HepG2 (cell line): ENCODE measurements at regions not wholly inside any gene's neighbourhood (a gene's known extent, or its start where the extent isn't known, plus 50 kb on each side); places are given as distances from the start of the nearest gene placed in this dataset.

Experiments used
- EHMT2 ChIP-seq: fragments of 200-600 bp; sonication (generic); IDR thresholded peaks from 2 replicates; pipeline ENCODE4 v1.7.0; 2017; ENCODE audit warnings: antibody characterized with exemption, low read depth, low read length, borderline replicate concordance
- FOXP1 ChIP-seq, 2 experiments: fragments of 450-650 bp in 1 of 2; IDR thresholded peaks; 2 replicates each; pipeline ENCODE4 v1.6.1; 2017 to 2018; ENCODE audit warnings: antibody characterized with exemption in 1 of 2
- KLF16 ChIP-seq, 2 experiments: sonication (generic) in 1 of 2; formaldehyde crosslinking in 1 of 2; IDR thresholded peaks; 2 replicates each; pipeline versions ENCODE4 v1.6.1 to v1.8.0; 2016 to 2023; ENCODE audit warnings: missing genetic modification reagents in 2 of 2, missing compliant biosample characterization in 1 of 2
- SIN3A ChIP-seq: IDR thresholded peaks from 2 replicates; pipeline ENCODE4 v1.6.1; 2011; ENCODE audit warnings: low read depth, mild to moderate bottlenecking, control low read depth, low read length, borderline replicate concordance
- SUZ12 ChIP-seq: fragments of 150-350 bp; IDR thresholded peaks from 2 replicates; pipeline ENCODE4 v1.6.1; 2014; ENCODE audit warnings: low read depth, low read length
- ZNF549 ChIP-seq: sonication (generic); formaldehyde crosslinking; IDR thresholded peaks from 2 replicates; pipeline ENCODE4 v1.5.0; 2020; ENCODE audit warnings: missing genetic modification reagents
- ZNF605 ChIP-seq: sonication (generic); formaldehyde crosslinking; IDR thresholded peaks from 2 replicates; pipeline ENCODE4 v1.8.0; 2022; ENCODE audit warnings: mild to moderate bottlenecking, missing genetic modification reagents
- TF ChIP-seq, protein P1 (sequence below): sonication (generic); formaldehyde crosslinking; IDR thresholded peaks from 2 replicates; pipeline ENCODE4 v1.4.0; 2020; ENCODE audit warnings: missing genetic modification reagents
- TF ChIP-seq, protein P2 (sequence below): sonication (generic); formaldehyde crosslinking; IDR thresholded peaks from 2 replicates; pipeline ENCODE4 v1.4.0; 2020; ENCODE audit warnings: mild to moderate bottlenecking, missing genetic modification reagents
- TF ChIP-seq, protein P3 (sequence below): sonication (generic); formaldehyde crosslinking; IDR thresholded peaks from 2 replicates; pipeline ENCODE4 v1.8.0; 2022; ENCODE audit warnings: missing genetic modification reagents, mild to moderate bottlenecking, moderate library complexity, borderline replicate concordance
- TF ChIP-seq, protein P4 (sequence below): sonication (generic); formaldehyde crosslinking; IDR thresholded peaks from 2 replicates; pipeline ENCODE4 v1.8.0; 2022; ENCODE audit warnings: mild to moderate bottlenecking, missing genetic modification reagents, borderline replicate concordance
- TF ChIP-seq, protein P5 (sequence below): sonication (generic); formaldehyde crosslinking; IDR thresholded peaks from 2 replicates; pipeline ENCODE4 v1.5.0; 2020; ENCODE audit warnings: mild to moderate bottlenecking, missing genetic modification reagents, moderate library complexity

DNA sequence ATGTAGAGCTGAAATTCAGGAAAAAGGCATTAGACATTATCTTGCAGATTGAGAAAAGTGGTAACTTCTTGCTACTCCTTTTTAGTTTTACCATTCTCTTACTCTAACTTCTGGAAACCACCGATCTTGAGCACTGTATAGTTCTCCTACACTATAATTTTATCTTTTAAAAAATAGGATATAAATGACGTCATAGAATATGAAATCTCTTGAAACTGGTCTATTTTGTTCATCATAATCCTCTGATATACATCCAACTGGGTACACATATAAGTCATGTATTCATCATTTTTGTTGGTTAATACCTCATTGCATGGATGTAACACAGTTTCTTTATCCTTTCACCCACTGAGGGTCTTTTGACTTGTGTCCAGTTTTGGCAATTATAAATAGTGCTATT lies 629.9 kb upstream of the PRR20A start:
- TF ChIP-seq KLF16 (CRISPR knock-in tag; IDR thresholded peaks at IDR 0.05) = no peak
- TF ChIP-seq SUZ12 = no peak
- TF ChIP-seq, protein P1, sequence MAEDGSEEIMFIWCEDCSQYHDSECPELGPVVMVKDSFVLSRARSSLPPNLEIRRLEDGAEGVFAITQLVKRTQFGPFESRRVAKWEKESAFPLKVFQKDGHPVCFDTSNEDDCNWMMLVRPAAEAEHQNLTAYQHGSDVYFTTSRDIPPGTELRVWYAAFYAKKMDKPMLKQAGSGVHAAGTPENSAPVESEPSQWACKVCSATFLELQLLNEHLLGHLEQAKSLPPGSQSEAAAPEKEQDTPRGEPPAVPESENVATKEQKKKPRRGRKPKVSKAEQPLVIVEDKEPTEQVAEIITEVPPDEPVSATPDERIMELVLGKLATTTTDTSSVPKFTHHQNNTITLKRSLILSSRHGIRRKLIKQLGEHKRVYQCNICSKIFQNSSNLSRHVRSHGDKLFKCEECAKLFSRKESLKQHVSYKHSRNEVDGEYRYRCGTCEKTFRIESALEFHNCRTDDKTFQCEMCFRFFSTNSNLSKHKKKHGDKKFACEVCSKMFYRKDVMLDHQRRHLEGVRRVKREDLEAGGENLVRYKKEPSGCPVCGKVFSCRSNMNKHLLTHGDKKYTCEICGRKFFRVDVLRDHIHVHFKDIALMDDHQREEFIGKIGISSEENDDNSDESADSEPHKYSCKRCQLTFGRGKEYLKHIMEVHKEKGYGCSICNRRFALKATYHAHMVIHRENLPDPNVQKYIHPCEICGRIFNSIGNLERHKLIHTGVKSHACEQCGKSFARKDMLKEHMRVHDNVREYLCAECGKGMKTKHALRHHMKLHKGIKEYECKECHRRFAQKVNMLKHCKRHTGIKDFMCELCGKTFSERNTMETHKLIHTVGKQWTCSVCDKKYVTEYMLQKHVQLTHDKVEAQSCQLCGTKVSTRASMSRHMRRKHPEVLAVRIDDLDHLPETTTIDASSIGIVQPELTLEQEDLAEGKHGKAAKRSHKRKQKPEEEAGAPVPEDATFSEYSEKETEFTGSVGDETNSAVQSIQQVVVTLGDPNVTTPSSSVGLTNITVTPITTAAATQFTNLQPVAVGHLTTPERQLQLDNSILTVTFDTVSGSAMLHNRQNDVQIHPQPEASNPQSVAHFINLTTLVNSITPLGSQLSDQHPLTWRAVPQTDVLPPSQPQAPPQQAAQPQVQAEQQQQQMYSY (CRISPR knock-in tag) = no peak
- TF ChIP-seq FOXP1 (IDR thresholded peaks at IDR 0.05) = no peak
- TF ChIP-seq FOXP1 (CRISPR knock-in tag; IDR thresholded peaks at IDR 0.05) = no peak
- TF ChIP-seq, protein P2, sequence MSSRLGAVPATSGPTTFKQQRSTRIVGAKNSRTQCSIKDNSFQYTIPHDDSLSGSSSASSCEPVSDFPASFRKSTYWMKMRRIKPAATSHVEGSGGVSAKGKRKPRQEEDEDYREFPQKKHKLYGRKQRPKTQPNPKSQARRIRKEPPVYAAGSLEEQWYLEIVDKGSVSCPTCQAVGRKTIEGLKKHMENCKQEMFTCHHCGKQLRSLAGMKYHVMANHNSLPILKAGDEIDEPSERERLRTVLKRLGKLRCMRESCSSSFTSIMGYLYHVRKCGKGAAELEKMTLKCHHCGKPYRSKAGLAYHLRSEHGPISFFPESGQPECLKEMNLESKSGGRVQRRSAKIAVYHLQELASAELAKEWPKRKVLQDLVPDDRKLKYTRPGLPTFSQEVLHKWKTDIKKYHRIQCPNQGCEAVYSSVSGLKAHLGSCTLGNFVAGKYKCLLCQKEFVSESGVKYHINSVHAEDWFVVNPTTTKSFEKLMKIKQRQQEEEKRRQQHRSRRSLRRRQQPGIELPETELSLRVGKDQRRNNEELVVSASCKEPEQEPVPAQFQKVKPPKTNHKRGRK (CRISPR knock-in tag) = no peak
- TF ChIP-seq, protein P3, sequence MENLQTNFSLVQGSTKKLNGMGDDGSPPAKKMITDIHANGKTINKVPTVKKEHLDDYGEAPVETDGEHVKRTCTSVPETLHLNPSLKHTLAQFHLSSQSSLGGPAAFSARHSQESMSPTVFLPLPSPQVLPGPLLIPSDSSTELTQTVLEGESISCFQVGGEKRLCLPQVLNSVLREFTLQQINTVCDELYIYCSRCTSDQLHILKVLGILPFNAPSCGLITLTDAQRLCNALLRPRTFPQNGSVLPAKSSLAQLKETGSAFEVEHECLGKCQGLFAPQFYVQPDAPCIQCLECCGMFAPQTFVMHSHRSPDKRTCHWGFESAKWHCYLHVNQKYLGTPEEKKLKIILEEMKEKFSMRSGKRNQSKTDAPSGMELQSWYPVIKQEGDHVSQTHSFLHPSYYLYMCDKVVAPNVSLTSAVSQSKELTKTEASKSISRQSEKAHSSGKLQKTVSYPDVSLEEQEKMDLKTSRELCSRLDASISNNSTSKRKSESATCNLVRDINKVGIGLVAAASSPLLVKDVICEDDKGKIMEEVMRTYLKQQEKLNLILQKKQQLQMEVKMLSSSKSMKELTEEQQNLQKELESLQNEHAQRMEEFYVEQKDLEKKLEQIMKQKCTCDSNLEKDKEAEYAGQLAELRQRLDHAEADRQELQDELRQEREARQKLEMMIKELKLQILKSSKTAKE (CRISPR knock-in tag) = no peak
- TF ChIP-seq, protein P4, sequence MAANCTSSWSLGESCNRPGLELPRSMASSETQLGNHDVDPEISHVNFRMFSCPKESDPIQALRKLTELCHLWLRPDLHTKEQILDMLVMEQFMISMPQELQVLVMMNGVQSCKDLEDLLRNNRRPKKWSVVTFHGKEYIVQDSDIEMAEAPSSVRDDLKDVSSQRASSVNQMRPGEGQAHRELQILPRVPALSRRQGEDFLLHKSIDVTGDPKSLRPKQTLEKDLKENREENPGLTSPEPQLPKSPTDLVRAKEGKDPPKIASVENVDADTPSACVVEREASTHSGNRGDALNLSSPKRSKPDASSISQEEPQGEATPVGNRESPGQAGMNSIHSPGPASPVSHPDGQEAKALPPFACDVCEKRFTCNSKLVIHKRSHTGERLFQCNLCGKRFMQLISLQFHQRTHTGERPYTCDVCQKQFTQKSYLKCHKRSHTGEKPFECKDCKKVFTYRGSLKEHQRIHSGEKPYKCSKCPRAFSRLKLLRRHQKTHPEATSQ (CRISPR knock-in tag) = no peak
- TF ChIP-seq ZNF605 (CRISPR knock-in tag) = no peak
- no peak for TF ChIP-seq EHMT2
- TF ChIP-seq, protein P5, sequence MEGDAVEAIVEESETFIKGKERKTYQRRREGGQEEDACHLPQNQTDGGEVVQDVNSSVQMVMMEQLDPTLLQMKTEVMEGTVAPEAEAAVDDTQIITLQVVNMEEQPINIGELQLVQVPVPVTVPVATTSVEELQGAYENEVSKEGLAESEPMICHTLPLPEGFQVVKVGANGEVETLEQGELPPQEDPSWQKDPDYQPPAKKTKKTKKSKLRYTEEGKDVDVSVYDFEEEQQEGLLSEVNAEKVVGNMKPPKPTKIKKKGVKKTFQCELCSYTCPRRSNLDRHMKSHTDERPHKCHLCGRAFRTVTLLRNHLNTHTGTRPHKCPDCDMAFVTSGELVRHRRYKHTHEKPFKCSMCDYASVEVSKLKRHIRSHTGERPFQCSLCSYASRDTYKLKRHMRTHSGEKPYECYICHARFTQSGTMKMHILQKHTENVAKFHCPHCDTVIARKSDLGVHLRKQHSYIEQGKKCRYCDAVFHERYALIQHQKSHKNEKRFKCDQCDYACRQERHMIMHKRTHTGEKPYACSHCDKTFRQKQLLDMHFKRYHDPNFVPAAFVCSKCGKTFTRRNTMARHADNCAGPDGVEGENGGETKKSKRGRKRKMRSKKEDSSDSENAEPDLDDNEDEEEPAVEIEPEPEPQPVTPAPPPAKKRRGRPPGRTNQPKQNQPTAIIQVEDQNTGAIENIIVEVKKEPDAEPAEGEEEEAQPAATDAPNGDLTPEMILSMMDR (CRISPR knock-in tag) = no peak
- no peak for TF ChIP-seq SIN3A
- no peak for TF ChIP-seq ZNF549 (CRISPR knock-in tag)
